ENCODE measurements at regions not wholly inside any gene's neighbourhood (a gene's known extent, or its start where the extent isn't known, plus 50 kb on each side); places are given as distances from the start of the nearest gene placed in this dataset.

- H3K4me1 ChIP-seq: no peaks in the 10 kb centered on the region
- H3K27ac ChIP-seq: no peak overlapping the region
- no peak for TF ChIP-seq CTCF (IDR thresholded peaks at IDR 0.05)
- no peak overlapping the region for H3K4me3 ChIP-seq
- no peaks in the 10 kb centered on the region for H3K36me3 ChIP-seq
- ATAC-seq (no peak), DNase-seq (no peak)
- H3K27me3 ChIP-seq: no peaks in the 10 kb centered on the region
- intact Hi-C loops (cut with DNase I): no loop called here
- H3K9me3 ChIP-seq: no peaks in the 10 kb centered on the region
Measured at GRCh38 chr5:106374956-106375355, 1295.8 kb downstream of the EFNA5 start.

- Histone ChIP-seq H3K36me3 (no peaks in the 10 kb centered on the region), H3K27me3 (no peaks in the 10 kb centered on the region), H3K9me3 (no peaks in the 10 kb centered on the region), H3K27ac (no peak overlapping the region), H3K4me3 (no peak overlapping the region), H3K4me1 (no peaks in the 10 kb centered on the region)
- DNase-seq (no peak), ATAC-seq (no peak)
- intact Hi-C loops (cut with DNase I): no loop called here
- no peak for TF ChIP-seq CTCF (IDR thresholded peaks at IDR 0.05)
Measured at GRCh38 chr5:106368021-106368420, 1302.7 kb downstream of the EFNA5 start.

- H3K36me3 ChIP-seq: no peaks in the 10 kb centered on the region
- no peak for ATAC-seq
- no peak for TF ChIP-seq CTCF (IDR thresholded peaks at IDR 0.05)
- no peak overlapping the region for H3K27ac ChIP-seq
- no peaks in the 10 kb centered on the region for H3K27me3 ChIP-seq
- H3K4me1 ChIP-seq: no peaks in the 10 kb centered on the region
- no peaks in the 10 kb centered on the region for H3K9me3 ChIP-seq
- intact Hi-C loops (cut with DNase I): no loop called here
- no peak overlapping the region for H3K4me3 ChIP-seq
- DNase-seq: no peak
Measured at GRCh38 chr5:106367281-106367680, 1303.5 kb downstream of the EFNA5 start.

- H3K4me3 ChIP-seq: no peak overlapping the region
- intact Hi-C loops (cut with DNase I): no loop called here
- H3K27ac ChIP-seq: no peak overlapping the region
- DNase-seq (no peak), ATAC-seq (no peak)
- no peaks in the 10 kb centered on the region for H3K36me3 ChIP-seq
- H3K9me3 ChIP-seq: no peaks in the 10 kb centered on the region
- H3K27me3 ChIP-seq: no peaks in the 10 kb centered on the region
- H3K4me1 ChIP-seq: no peaks in the 10 kb centered on the region
- no peak for TF ChIP-seq CTCF (IDR thresholded peaks at IDR 0.05)
Measured at GRCh38 chr5:106363578-106363977, 1307.2 kb downstream of the EFNA5 start.

GRCh38 chr5:106361905-106362304 is 1308.8 kb downstream of the EFNA5 start:
- no peak for DNase-seq
- Histone ChIP-seq H3K4me1 (no peaks in the 10 kb centered on the region), H3K36me3 (no peaks in the 10 kb centered on the region), H3K27ac (no peak overlapping the region), H3K4me3 (no peak overlapping the region), H3K27me3 (no peaks in the 10 kb centered on the region), H3K9me3 (no peaks in the 10 kb centered on the region)
- ATAC-seq: no peak
- intact Hi-C loops (cut with DNase I): no loop called here
- TF ChIP-seq CTCF (IDR thresholded peaks at IDR 0.05): no peak

- intact Hi-C loops (cut with DNase I): no loop called here
- Histone ChIP-seq H3K9me3 (no peaks in the 10 kb centered on the region), H3K36me3 (no peaks in the 10 kb centered on the region), H3K27ac (no peak overlapping the region), H3K4me3 (no peak overlapping the region), H3K4me1 (no peaks in the 10 kb centered on the region), H3K27me3 (no peaks in the 10 kb centered on the region)
- DNase-seq (no peak), ATAC-seq (no peak)
- no peak for TF ChIP-seq CTCF (IDR thresholded peaks at IDR 0.05)
Measured at GRCh38 chr5:106331415-106331814, 1339.3 kb downstream of the EFNA5 start.
